GM12878 (cell line): ENCODE measurements at regions not wholly inside any gene's neighbourhood (a gene's known extent, or its start where the extent isn't known, plus 50 kb on each side); places are given as distances from the start of the nearest gene placed in this dataset.

Source experiments
- ATAC-seq: fragments of 200-7000 bp; cut with Tn5 transposase; 3 replicates; pipeline ENCODE4 v1.9.1; 2020; ENCODE audit warnings: mild to moderate bottlenecking, moderate library complexity
- BruUV-seq: library from RNA; stranded (reverse); fragments of 400-500 nt; replicated peaks from 2 replicates; lab custom pipeline; 2021; lab: Mats Ljungman, UMichigan
- CTCF ChIA-PET: fragments of 300-600 bp; sonication (Branson Sonifier 250); formaldehyde crosslinking; extraction: SDS; loops from one replicate; lab custom pipeline; 2021; ENCODE audit warnings: inconsistent platforms; lab: Yijun Ruan, JAX
- POLR2A ChIA-PET: fragments of 350-600 bp; formaldehyde crosslinking; extraction: SDS; loops from one replicate; lab custom pipeline; 2021; ENCODE audit warnings: inconsistent platforms; lab: Charles Lee
- RAD21 ChIA-PET: fragments of 300-600 bp; sonication (Branson Sonifier 250); formaldehyde crosslinking; loops from one replicate; lab custom pipeline; 2023; ENCODE audit warnings: antibody characterized with exemption; ENCODE audit not compliant: unreplicated experiment; lab: Charles Lee
- SMC1A ChIA-PET: fragments of 300-600 bp; sonication (Branson Sonifier 250); formaldehyde crosslinking; loops from one replicate; lab custom pipeline; 2023; ENCODE audit not compliant: unreplicated experiment, uncharacterized antibody; lab: Charles Lee
- DNase-seq: peaks from one replicate; pipeline ENCODE4 v3.0.0-alpha.2; 2011; ENCODE audit warnings: low read depth, low spot score
- FAIRE-seq: peaks from 3 replicates; lab custom pipeline; 2011; peaks lifted over from hg19 to GRCh38; lab: Jason Lieb, UNC
- H2AFZ ChIP-seq: 2 replicates; pipeline ENCODE4 v1.6.0; 2011; ENCODE audit warnings: low read depth, low read length, control low read depth; ENCODE audit not compliant: control insufficient read depth
- H3K27ac ChIP-seq: 2 replicates; pipeline ENCODE4 v1.5.1; 2011; ENCODE audit warnings: control low read depth; ENCODE audit not compliant: control insufficient read depth, insufficient read depth
- H3K27me3 ChIP-seq, 2 experiments: replicated peaks in 1 of 2; 2 replicates each; pipeline versions ENCODE4 v1.6.0 to v1.6.1; 2011; ENCODE audit warnings: low read length in 1 of 2; ENCODE audit not compliant: control insufficient read depth in 2 of 2, insufficient read depth in 2 of 2
- H3K36me3 ChIP-seq, 2 experiments: 2 replicates each; pipeline ENCODE4 v1.5.1; 2011; ENCODE audit warnings: low read length in 1 of 2; ENCODE audit not compliant: control insufficient read depth in 2 of 2, insufficient read depth in 2 of 2
- H3K4me1 ChIP-seq: 2 replicates; pipeline ENCODE4 v1.6.1; 2011; ENCODE audit warnings: mild to moderate bottlenecking, low read length, moderate library complexity, mixed read lengths; ENCODE audit not compliant: control insufficient read depth, insufficient read depth
- H3K4me2 ChIP-seq: 2 replicates; pipeline ENCODE4 v1.6.0; 2011; ENCODE audit warnings: control low read depth; ENCODE audit not compliant: control insufficient read depth, insufficient read depth
- H3K4me3 ChIP-seq: fragments of 200-600 bp; sonication (generic); 2 replicates; pipeline ENCODE4 v1.5.1; 2016
- H3K79me2 ChIP-seq: 2 replicates; pipeline ENCODE4 v1.6.0; 2011; ENCODE audit warnings: low read length; ENCODE audit not compliant: control insufficient read depth, insufficient read depth
- H3K9ac ChIP-seq: 2 replicates; pipeline ENCODE4 v1.8.0; 2011; ENCODE audit warnings: low read length, control low read depth, mixed read lengths; ENCODE audit not compliant: control insufficient read depth, insufficient read depth
- H3K9me3 ChIP-seq: replicated peaks from 3 replicates; pipeline ENCODE4 v1.5.1; 2011; ENCODE audit warnings: mild to moderate bottlenecking, low read length; ENCODE audit not compliant: control insufficient read depth, insufficient read depth
- H4K20me1 ChIP-seq: 2 replicates; pipeline ENCODE4 v1.6.0; 2011; ENCODE audit not compliant: control insufficient read depth, insufficient read depth
- BMI1 ChIP-seq: fragments of 450-650 bp; IDR thresholded peaks from 2 replicates; pipeline ENCODE4 v1.6.1; 2016; ENCODE audit warnings: mild to moderate bottlenecking, moderate library complexity, borderline replicate concordance
- EED ChIP-seq: sonication (generic); IDR thresholded peaks from 2 replicates; pipeline ENCODE4 v1.6.1; 2016; ENCODE audit warnings: antibody characterized with exemption, low read depth
- MAX ChIP-seq: IDR thresholded peaks from 2 replicates; pipeline ENCODE4 v1.6.1; 2012; ENCODE audit warnings: low read depth, low read length, improper control_type of control experiment
- NBN ChIP-seq: fragments of 450-650 bp; IDR thresholded peaks from 2 replicates; pipeline ENCODE4 v1.6.1; 2016
- NFYA ChIP-seq: IDR thresholded peaks from 2 replicates; pipeline ENCODE4 v1.6.1; 2011; ENCODE audit warnings: low read depth, mild to moderate bottlenecking, low read length, improper control_type of control experiment, borderline replicate concordance
- PBX3 ChIP-seq: IDR thresholded peaks from 2 replicates; pipeline ENCODE4 v1.6.1; 2011; ENCODE audit warnings: mild to moderate bottlenecking, low read depth, low read length, moderate library complexity; ENCODE audit not compliant: insufficient replicate concordance
- RELB ChIP-seq: fragments of 450-650 bp; IDR thresholded peaks from 2 replicates; pipeline ENCODE4 v1.6.1; 2017; ENCODE audit warnings: low read depth, mild to moderate bottlenecking, moderate library complexity
- STAT3 ChIP-seq: IDR thresholded peaks from 2 replicates; pipeline ENCODE4 v1.6.1; 2011; ENCODE audit warnings: low read depth, low read length, improper control_type of control experiment
- ZNF384 ChIP-seq: IDR thresholded peaks from 2 replicates; pipeline ENCODE4 v1.6.1; 2012; ENCODE audit warnings: low read depth, mild to moderate bottlenecking, low read length, improper control_type of control experiment, borderline replicate concordance
- ZNF687 ChIP-seq: fragments of 450-650 bp; IDR thresholded peaks from 2 replicates; pipeline ENCODE4 v1.6.1; 2017; ENCODE audit warnings: mild to moderate bottlenecking, moderate library complexity
- ZZZ3 ChIP-seq: IDR thresholded peaks from 2 replicates; pipeline ENCODE4 v1.6.1; 2011; ENCODE audit warnings: low read depth; ENCODE audit not compliant: control insufficient read depth, insufficient read length
- WGBS: methylation state at CpG from one replicate; pipeline ENCODE4 v1.1.6; 2016; ENCODE audit warnings: low lambda C conversion rate; ENCODE audit not compliant: insufficient replicate concordance, insufficient coverage; ENCODE audit errors: missing lambda C conversion rate; 5-methylcytosine and 5-hydroxymethylcytosine counted together
- in situ Hi-C: fragments of 300-500 bp; cut with MboI; formaldehyde crosslinking; loops from 9 replicates; pipeline ENCODE4 v1.14.3; 2018; ENCODE audit warnings: mixed read lengths
- intact Hi-C: fragments of 100-400 bp; cut with micrococcal nuclease; formaldehyde crosslinking; loops from one replicate; pipeline ENCODE4 v1.14.2; 2022; ENCODE audit not compliant: unreplicated experiment

- TF ChIP-seq ZNF687 (no peak), NBN (no peak), NFYA (no peak), BMI1 (no peak), STAT3 (no peak), MAX (no peak), ZZZ3 (no peak), PBX3 (no peak), EED (no peak), RELB (no peak), ZNF384 (no peak)
- DNase-seq (no peak), ATAC-seq (no peak), FAIRE-seq (no peak)
- no peak overlapping the region for H3K4me3 ChIP-seq
- RAD21 ChIA-PET = no interaction called here
- H3K4me2 ChIP-seq = no peak overlapping the region
- BruUV-seq = no TSS peak
- no peaks in the 10 kb centered on the region for H4K20me1 ChIP-seq
- CTCF ChIA-PET = interaction anchor here (0.7 kb wide), 1 partner anchor 266 kb away, joined by 4 read pairs; no protein-coding TSS in a partner anchor
- intact Hi-C loops = no loop called here
- WGBS = 13% methylated on average over 15 of the region's 15 CpGs
- in situ Hi-C loops = no loop called here
- no peaks in the 10 kb centered on the region for H3K36me3 ChIP-seq
- SMC1A ChIA-PET = no interaction called here
- no peaks in the 10 kb centered on the region; the same call in 2 of the 3 replicates for H3K9me3 ChIP-seq
- no peak overlapping the region for H3K9ac ChIP-seq
- no peak overlapping the region for H2AFZ ChIP-seq
- no peaks in the 10 kb centered on the region for H3K4me1 ChIP-seq
- peaks cover 0 to 1% of the 10 kb centered on the region in 2 experiments; a peak in 2 of 4 replicates for H3K27me3 ChIP-seq
- POLR2A ChIA-PET = no interaction called here
- no peaks in the 10 kb centered on the region for H3K79me2 ChIP-seq
- no peak overlapping the region for H3K27ac ChIP-seq
Measured at GRCh38 chr14:101358320-101359125, 202.8 kb upstream of the DIO3 start.
